IMR-90 (cell line): ENCODE measurements at regions not wholly inside any gene's neighbourhood (a gene's known extent, or its start where the extent isn't known, plus 50 kb on each side); places are given as distances from the start of the nearest gene placed in this dataset.

Experiments
- ATAC-seq: fragments of 200-7000 bp; cut with Tn5 transposase; 2 replicates; pipeline ENCODE4 v1.9.1; 2020; ENCODE audit warnings: low read depth, mild to moderate bottlenecking, moderate library complexity
- BruUV-seq: library from RNA; stranded (reverse); fragments of 400-500 nt; replicated peaks from 2 replicates; lab custom pipeline; 2021; lab: Mats Ljungman, UMichigan
- CTCF ChIA-PET: fragments of 300-600 bp; formaldehyde crosslinking; extraction: SDS; loops from one replicate; lab custom pipeline; 2021; ENCODE audit warnings: antibody characterized with exemption; lab: Yijun Ruan, JAX
- POLR2A ChIA-PET: fragments of 300-600 bp; sonication (Branson Sonifier 250); formaldehyde crosslinking; loops from one replicate; lab custom pipeline; 2022; ENCODE audit warnings: antibody characterized with exemption; ENCODE audit not compliant: unreplicated experiment; lab: Charles Lee
- DNase-seq: peaks from one replicate; pipeline ENCODE4 v3.0.0; 2013
- H2AFZ ChIP-seq: replicated peaks from 2 replicates; pipeline ENCODE3; 2013; ENCODE audit warnings: low read length, mild to moderate bottlenecking; ENCODE audit not compliant: poor library complexity
- H2AK5ac ChIP-seq: 2 replicates; pipeline ENCODE4 v1.6.1; 2013; ENCODE audit warnings: low read depth, low read length, inconsistent platforms
- H2AK9ac ChIP-seq: replicated peaks from 2 replicates; pipeline ENCODE3; 2013; ENCODE audit warnings: mild to moderate bottlenecking, low read depth, low read length, moderate library complexity; ENCODE audit not compliant: poor library complexity
- H2BK120ac ChIP-seq: 2 replicates; pipeline ENCODE4 v1.6.1; 2013; ENCODE audit warnings: low read depth, low read length, inconsistent platforms
- H2BK15ac ChIP-seq: 3 replicates; pipeline ENCODE4 v1.6.1; 2013; ENCODE audit warnings: low read depth, low read length, inconsistent platforms
- H2BK20ac ChIP-seq: 2 replicates; pipeline ENCODE4 v1.6.1; 2013; ENCODE audit warnings: low read depth, mild to moderate bottlenecking, inconsistent platforms, low read length, moderate library complexity
- H2BK5ac ChIP-seq: 2 replicates; pipeline ENCODE4 v1.6.1; 2013; ENCODE audit warnings: mild to moderate bottlenecking, low read depth, low read length, inconsistent platforms; ENCODE audit not compliant: poor library complexity, severe bottlenecking
- H3K14ac ChIP-seq: replicated peaks from 2 replicates; pipeline ENCODE4 v1.6.1; 2013; ENCODE audit warnings: low read depth, low read length, inconsistent platforms
- H3K18ac ChIP-seq: 2 replicates; pipeline ENCODE4 v1.6.1; 2013; ENCODE audit warnings: low read depth, low read length, control low read depth
- H3K23ac ChIP-seq: 2 replicates; pipeline ENCODE4 v1.6.1; 2013; ENCODE audit warnings: low read depth, low read length, inconsistent platforms
- H3K27ac ChIP-seq: 2 replicates; pipeline ENCODE4 v1.5.1; 2013; ENCODE audit warnings: mild to moderate bottlenecking, control low read depth, low read length; ENCODE audit not compliant: insufficient read depth
- H3K27me3 ChIP-seq: 2 replicates; pipeline ENCODE4 v1.6.1; 2013; ENCODE audit warnings: low read length; ENCODE audit not compliant: control insufficient read depth, insufficient read depth
- H3K36me3 ChIP-seq: 2 replicates; pipeline ENCODE4 v1.6.1; 2013; ENCODE audit warnings: low read length, mixed read lengths; ENCODE audit not compliant: control insufficient read depth, insufficient read depth
- H3K4ac ChIP-seq: 2 replicates; pipeline ENCODE4 v1.6.1; 2013; ENCODE audit warnings: low read depth, low read length, inconsistent platforms
- H3K4me1 ChIP-seq: 2 replicates; pipeline ENCODE4 v1.6.1; 2013; ENCODE audit warnings: low read length, mixed read lengths; ENCODE audit not compliant: control insufficient read depth, insufficient read depth
- H3K4me2 ChIP-seq: 2 replicates; pipeline ENCODE4 v1.6.1; 2013; ENCODE audit warnings: low read depth, mild to moderate bottlenecking, control low read depth, low read length, moderate library complexity
- H3K4me3 ChIP-seq: 2 replicates; pipeline ENCODE4 v1.5.1; 2013; ENCODE audit warnings: low read depth, mild to moderate bottlenecking, control low read depth, low read length, moderate library complexity; ENCODE audit not compliant: insufficient read depth
- H3K56ac ChIP-seq: 2 replicates; pipeline ENCODE4 v1.6.1; 2013; ENCODE audit warnings: low read length, inconsistent platforms; ENCODE audit not compliant: insufficient read depth; ENCODE audit errors: extremely low read depth
- H3K79me1 ChIP-seq, 2 experiments: 2 replicates each; pipeline ENCODE4 v1.6.1; 2013; ENCODE audit warnings: low read length in 2 of 2, inconsistent platforms in 1 of 2, low read depth in 1 of 2
- H3K9ac ChIP-seq: 2 replicates; pipeline ENCODE4 v1.6.1; 2013; ENCODE audit warnings: low read depth, low read length, control low read depth
- H3K9me1 ChIP-seq: 2 replicates; pipeline ENCODE4 v1.6.1; 2013; ENCODE audit warnings: low read length, inconsistent platforms; ENCODE audit not compliant: insufficient read depth
- H3K9me3 ChIP-seq: 2 replicates; pipeline ENCODE4 v1.6.1; 2013; ENCODE audit warnings: low read length; ENCODE audit not compliant: control insufficient read depth, insufficient read depth
- H4K20me1 ChIP-seq: 2 replicates; pipeline ENCODE4 v1.6.1; 2013; ENCODE audit warnings: low read length, inconsistent platforms; ENCODE audit not compliant: insufficient read depth
- H4K5ac ChIP-seq: 2 replicates; pipeline ENCODE4 v1.6.1; 2013; ENCODE audit warnings: mild to moderate bottlenecking, low read depth, low read length, control low read depth
- H4K8ac ChIP-seq, 2 experiments: 2 replicates each; pipeline ENCODE4 v1.6.1; 2013; ENCODE audit warnings: low read depth in 2 of 2, low read length in 2 of 2, control low read depth in 1 of 2, inconsistent platforms in 1 of 2
- H4K91ac ChIP-seq: 2 replicates; pipeline ENCODE4 v1.6.1; 2013; ENCODE audit warnings: low read depth, low read length, inconsistent platforms; ENCODE audit not compliant: insufficient read depth
- CEBPB ChIP-seq: IDR thresholded peaks from 2 replicates; pipeline ENCODE4 v1.6.1; 2012; ENCODE audit warnings: low read depth, low read length, improper control_type of control experiment
- MXI1 ChIP-seq: IDR thresholded peaks from 2 replicates; pipeline ENCODE4 v1.6.1; 2012; ENCODE audit warnings: low read depth, mild to moderate bottlenecking, low read length, moderate library complexity, borderline replicate concordance
- NFE2L2 ChIP-seq: fragments of 150-350 bp; IDR thresholded peaks from 2 replicates; pipeline ENCODE4 v1.6.1; 2016; ENCODE audit warnings: low read depth, mild to moderate bottlenecking, low read length
- RAD21 ChIP-seq: IDR thresholded peaks from 2 replicates; pipeline ENCODE4 v1.6.1; 2012; ENCODE audit warnings: low read length, improper control_type of control experiment
- RCOR1 ChIP-seq: IDR thresholded peaks from 2 replicates; pipeline ENCODE4 v1.6.1; 2012; ENCODE audit warnings: mild to moderate bottlenecking, low read length, improper control_type of control experiment; ENCODE audit not compliant: insufficient replicate concordance
- WGBS, 2 experiments: methylation state at CpG; one replicate each; pipeline versions ENCODE4 v1.1.5 to v1.1.7; 2013; ENCODE audit warnings: missing lambda C conversion rate in 2 of 2; ENCODE audit not compliant: insufficient read length in 1 of 2; ENCODE audit errors: extremely low coverage in 2 of 2; 5-methylcytosine and 5-hydroxymethylcytosine counted together
- dilution Hi-C: fragments of 300-500 bp; cut with HindIII; formaldehyde crosslinking; loops from one replicate; pipeline ENCODE4 v1.14.3; 2018; ENCODE audit warnings: low sequenced_read_pairs; ENCODE audit not compliant: unreplicated experiment
- in situ Hi-C: fragments of 300-500 bp; cut with MboI; formaldehyde crosslinking; loops from 3 replicates; pipeline ENCODE4 v1.14.3; 2019; ENCODE audit warnings: low sequenced_read_pairs, inconsistent platforms, mixed read lengths
- intact Hi-C: fragments of 100-400 bp; cut with micrococcal nuclease; formaldehyde crosslinking; loops from 2 replicates; pipeline ENCODE4 v1.10.0; 2022
- TF ChIP-seq, protein P1 (sequence below): fragments of 150-350 bp; IDR thresholded peaks from 2 replicates; pipeline ENCODE4 v1.6.1; 2017; ENCODE audit warnings: mild to moderate bottlenecking, antibody characterized with exemption, low read length, low read depth

- no peak overlapping the region for H3K9ac ChIP-seq
- H3K36me3 ChIP-seq: no peaks in the 10 kb centered on the region
- H3K9me1 ChIP-seq: no peaks in the 10 kb centered on the region
- ATAC-seq (no peak), DNase-seq (no peak)
- no peak overlapping the region for H4K5ac ChIP-seq
- intact Hi-C loops (no loop called here), dilution Hi-C loops (no loop called here), in situ Hi-C loops (no loop called here)
- no TSS peak for BruUV-seq
- no peaks in the 10 kb centered on the region for H3K27me3 ChIP-seq
- H4K8ac ChIP-seq: no peak overlapping the region
- no peak overlapping the region for H2AK5ac ChIP-seq
- H3K4ac ChIP-seq: no peak overlapping the region
- H3K79me1 ChIP-seq: no peaks in the 10 kb centered on the region
- TF ChIP-seq NFE2L2 (no peak), RAD21 (no peak), MXI1 (no peak), CEBPB (no peak), RCOR1 (no peak)
- TF ChIP-seq, protein P1, sequence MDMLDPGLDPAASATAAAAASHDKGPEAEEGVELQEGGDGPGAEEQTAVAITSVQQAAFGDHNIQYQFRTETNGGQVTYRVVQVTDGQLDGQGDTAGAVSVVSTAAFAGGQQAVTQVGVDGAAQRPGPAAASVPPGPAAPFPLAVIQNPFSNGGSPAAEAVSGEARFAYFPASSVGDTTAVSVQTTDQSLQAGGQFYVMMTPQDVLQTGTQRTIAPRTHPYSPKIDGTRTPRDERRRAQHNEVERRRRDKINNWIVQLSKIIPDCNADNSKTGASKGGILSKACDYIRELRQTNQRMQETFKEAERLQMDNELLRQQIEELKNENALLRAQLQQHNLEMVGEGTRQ: no peak
- no peak overlapping the region for H2BK15ac ChIP-seq
- H3K4me2 ChIP-seq: no peak overlapping the region
- H2AK9ac ChIP-seq: no peak overlapping the region
- H3K14ac ChIP-seq: no peak overlapping the region
- no peaks in the 10 kb centered on the region for H4K20me1 ChIP-seq
- no peak overlapping the region for H4K91ac ChIP-seq
- H3K9me3 ChIP-seq: peaks cover 19% of the 10 kb centered on the region
- H2AFZ ChIP-seq: no peak overlapping the region
- ChIA-PET CTCF (no interaction called here), POLR2A (no interaction called here)
- H2BK120ac ChIP-seq: no peak overlapping the region
- no peak overlapping the region for H3K23ac ChIP-seq
- H3K4me3 ChIP-seq: no peak overlapping the region
- H3K56ac ChIP-seq: no peak overlapping the region
- H2BK5ac ChIP-seq: no peak overlapping the region
- H3K4me1 ChIP-seq: no peaks in the 10 kb centered on the region
- H2BK20ac ChIP-seq: no peak overlapping the region
- 0% methylated on average over 2 of the region's 8 CpGs; no CpG with 5 or more reads in 1 of the 2 experiments for WGBS, 2 experiments
- H3K18ac ChIP-seq: no peak overlapping the region
- no peak overlapping the region for H3K27ac ChIP-seq
These were observed 1036.5 kb upstream of the CNTNAP5 start for GRCh38 chr2:122988395-122989221.
